HG03095 (cell line): ENCODE measurements at regions not wholly inside any gene's neighbourhood (a gene's known extent, or its start where the extent isn't known, plus 50 kb on each side); places are given as distances from the start of the nearest gene placed in this dataset.

Source experiments
- ATAC-seq: cut with Tn5 transposase; IDR thresholded peaks from one replicate; pipeline ENCODE4 v1.9.1; 2021; ENCODE audit warnings: moderate library complexity; ENCODE audit not compliant: unreplicated experiment

- ATAC-seq, result no peak
These were observed 716.1 kb downstream of the QKI start for GRCh38 chr6:164130585-164130984.

GRCh38 chr6:164130151-164130550 lies 715.6 kb downstream of the QKI start:
- ATAC-seq, result no peak

GRCh38 chr6:164129218-164129617 lies 714.7 kb downstream of the QKI start:
- no peak for ATAC-seq

- no peak for ATAC-seq
These were observed 713.6 kb downstream of the QKI start for GRCh38 chr6:164128101-164128500.

- no peak for ATAC-seq
These were observed 710.5 kb downstream of the QKI start for GRCh38 chr6:164124986-164125385.

GRCh38 chr6:164124473-164124872 lies 710.0 kb downstream of the QKI start:
- no peak for ATAC-seq

- ATAC-seq, result no peak
These were observed 707.6 kb downstream of the QKI start for GRCh38 chr6:164122109-164122508.

GRCh38 chr6:164121527-164121926 lies 707.0 kb downstream of the QKI start:
- ATAC-seq, result no peak

- no peak for ATAC-seq
These were observed 700.1 kb downstream of the QKI start for GRCh38 chr6:164114651-164115050.

GRCh38 chr6:164114051-164114450 lies 699.5 kb downstream of the QKI start:
- ATAC-seq, result no peak

GRCh38 chr6:164113637-164114036 lies 699.1 kb downstream of the QKI start:
- ATAC-seq, result no peak

GRCh38 chr6:164109770-164110140 lies 695.2 kb downstream of the QKI start:
- no peak for ATAC-seq

GRCh38 chr6:164108869-164109769 lies 694.6 kb downstream of the QKI start:
- no peak for ATAC-seq

GRCh38 chr6:164108092-164108491 lies 693.6 kb downstream of the QKI start:
- ATAC-seq, result no peak

GRCh38 chr6:164107297-164107995 lies 692.9 kb downstream of the QKI start:
- no peak for ATAC-seq

GRCh38 chr6:164106345-164106769 lies 691.8 kb downstream of the QKI start:
- no peak for ATAC-seq

GRCh38 chr6:164105705-164106104 lies 691.2 kb downstream of the QKI start:
- ATAC-seq, result no peak

- ATAC-seq, result no peak
These were observed 689.9 kb downstream of the QKI start for GRCh38 chr6:164104432-164104831.

- no peak for ATAC-seq
These were observed 688.2 kb downstream of the QKI start for GRCh38 chr6:164102693-164103092.

GRCh38 chr6:164101859-164102258 lies 687.3 kb downstream of the QKI start:
- no peak for ATAC-seq

GRCh38 chr6:164099269-164099865 lies 684.8 kb downstream of the QKI start:
- no peak for ATAC-seq

GRCh38 chr6:164098857-164099267 lies 684.3 kb downstream of the QKI start:
- ATAC-seq, result no peak
